ENCODE measurements at regions not wholly inside any gene's neighbourhood (a gene's known extent, or its start where the extent isn't known, plus 50 kb on each side); places are given as distances from the start of the nearest gene placed in this dataset.

- TF ChIP-seq, protein P1, sequence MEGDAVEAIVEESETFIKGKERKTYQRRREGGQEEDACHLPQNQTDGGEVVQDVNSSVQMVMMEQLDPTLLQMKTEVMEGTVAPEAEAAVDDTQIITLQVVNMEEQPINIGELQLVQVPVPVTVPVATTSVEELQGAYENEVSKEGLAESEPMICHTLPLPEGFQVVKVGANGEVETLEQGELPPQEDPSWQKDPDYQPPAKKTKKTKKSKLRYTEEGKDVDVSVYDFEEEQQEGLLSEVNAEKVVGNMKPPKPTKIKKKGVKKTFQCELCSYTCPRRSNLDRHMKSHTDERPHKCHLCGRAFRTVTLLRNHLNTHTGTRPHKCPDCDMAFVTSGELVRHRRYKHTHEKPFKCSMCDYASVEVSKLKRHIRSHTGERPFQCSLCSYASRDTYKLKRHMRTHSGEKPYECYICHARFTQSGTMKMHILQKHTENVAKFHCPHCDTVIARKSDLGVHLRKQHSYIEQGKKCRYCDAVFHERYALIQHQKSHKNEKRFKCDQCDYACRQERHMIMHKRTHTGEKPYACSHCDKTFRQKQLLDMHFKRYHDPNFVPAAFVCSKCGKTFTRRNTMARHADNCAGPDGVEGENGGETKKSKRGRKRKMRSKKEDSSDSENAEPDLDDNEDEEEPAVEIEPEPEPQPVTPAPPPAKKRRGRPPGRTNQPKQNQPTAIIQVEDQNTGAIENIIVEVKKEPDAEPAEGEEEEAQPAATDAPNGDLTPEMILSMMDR (IDR thresholded peaks at IDR 0.05; ENCODE audit: low read depth, low read length, poor library complexity, severe bottlenecking) = no peak
- no peak for TF ChIP-seq EZH2phosphoT487 (IDR thresholded peaks at IDR 0.05; ENCODE audit: borderline replicate concordance, low read length)
- Histone ChIP-seq H3K4me3 (ENCODE audit: low read length) (no peak overlapping the region), H3K4me2 (ENCODE audit: low read length) (no peak overlapping the region), H3K4me1 (ENCODE audit: control insufficient read depth, low read length) (no peaks in the 10 kb centered on the region), H4K20me1 (ENCODE audit: control insufficient read depth, insufficient read depth, low read depth, low read length) (no peaks in the 10 kb centered on the region), H3K27ac (ENCODE audit: low read depth, low read length) (no peak overlapping the region), H3K27me3 (ENCODE audit: control insufficient read depth, low read length) (no peaks in the 10 kb centered on the region), H3F3A (ENCODE audit: control insufficient read depth, insufficient read depth) (no peaks in the 10 kb centered on the region), H3K79me2 (ENCODE audit: control insufficient read depth, low read length) (no peaks in the 10 kb centered on the region), H3K36me3 (ENCODE audit: control insufficient read depth, low read length) (no peaks in the 10 kb centered on the region), H3K9me3 (ENCODE audit: control insufficient read depth, insufficient read depth, low read length) (no peaks in the 10 kb centered on the region), H3K9me2 (replicated peaks; ENCODE audit: control insufficient read depth, low read length) (no peaks in the 10 kb centered on the region)
Measured at GRCh38 chrX:69284491-69284890, 119.2 kb upstream of the PJA1 start.

- H3K27me3 ChIP-seq (ENCODE audit: control insufficient read depth, low read length) = no peaks in the 10 kb centered on the region
- H3K9me3 ChIP-seq (ENCODE audit: control insufficient read depth, insufficient read depth, low read length) = no peaks in the 10 kb centered on the region
- H3K4me3 ChIP-seq (ENCODE audit: low read length) = no peak overlapping the region
- H4K20me1 ChIP-seq (ENCODE audit: control insufficient read depth, insufficient read depth, low read depth, low read length) = no peaks in the 10 kb centered on the region
- no peak overlapping the region for H3K4me2 ChIP-seq (ENCODE audit: low read length)
- no peak overlapping the region for H3K27ac ChIP-seq (ENCODE audit: low read depth, low read length)
- H3K9me2 ChIP-seq (replicated peaks; ENCODE audit: control insufficient read depth, low read length) = no peaks in the 10 kb centered on the region
- H3F3A ChIP-seq (ENCODE audit: control insufficient read depth, insufficient read depth) = no peaks in the 10 kb centered on the region
- H3K36me3 ChIP-seq (ENCODE audit: control insufficient read depth, low read length) = no peaks in the 10 kb centered on the region
- TF ChIP-seq, protein P1 (IDR thresholded peaks at IDR 0.05; ENCODE audit: low read depth, low read length, poor library complexity, severe bottlenecking) = no peak
- no peaks in the 10 kb centered on the region for H3K4me1 ChIP-seq (ENCODE audit: control insufficient read depth, low read length)
- H3K79me2 ChIP-seq (ENCODE audit: control insufficient read depth, low read length) = no peaks in the 10 kb centered on the region
Measured at GRCh38 chrX:69282893-69283690, 117.8 kb upstream of the PJA1 start.

DNA sequence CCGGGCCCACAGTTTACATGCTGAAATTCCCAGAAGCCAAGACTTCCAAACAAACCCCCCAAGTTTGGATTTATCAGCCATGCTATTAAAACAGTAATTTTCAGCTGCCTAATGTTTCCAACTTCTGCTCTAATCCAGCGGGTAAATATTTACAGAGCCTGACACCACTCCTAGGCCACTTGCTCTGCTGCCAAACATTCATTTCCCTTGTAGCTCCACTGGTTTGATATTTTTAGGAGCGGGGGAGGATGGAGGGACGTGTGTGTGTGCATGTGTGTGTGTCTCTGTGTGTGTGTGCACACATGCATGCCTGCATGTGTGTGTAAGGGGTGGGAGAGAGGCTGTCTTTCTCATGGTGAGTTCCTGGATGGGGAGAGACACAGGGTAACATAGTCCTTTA lies 115.7 kb upstream of the PJA1 start:
- TF ChIP-seq, protein P1 (IDR thresholded peaks at IDR 0.05; ENCODE audit: low read depth, low read length, poor library complexity, severe bottlenecking) = no peak
- no peak for TF ChIP-seq EZH2phosphoT487 (IDR thresholded peaks at IDR 0.05; ENCODE audit: borderline replicate concordance, low read length)
- H3K4me1 ChIP-seq (ENCODE audit: control insufficient read depth, low read length) = no peaks in the 10 kb centered on the region
- no peaks in the 10 kb centered on the region for H3K9me2 ChIP-seq (replicated peaks; ENCODE audit: control insufficient read depth, low read length)
- H3K4me3 ChIP-seq (ENCODE audit: low read length) = no peak overlapping the region
- H3K4me2 ChIP-seq (ENCODE audit: low read length) = no peak overlapping the region
- H3K27ac ChIP-seq (ENCODE audit: low read depth, low read length) = no peak overlapping the region
- no peaks in the 10 kb centered on the region for H3K27me3 ChIP-seq (ENCODE audit: control insufficient read depth, low read length)
- H4K20me1 ChIP-seq (ENCODE audit: control insufficient read depth, insufficient read depth, low read depth, low read length) = no peaks in the 10 kb centered on the region
- no peaks in the 10 kb centered on the region for H3K9me3 ChIP-seq (ENCODE audit: control insufficient read depth, insufficient read depth, low read length)
- no peaks in the 10 kb centered on the region for H3F3A ChIP-seq (ENCODE audit: control insufficient read depth, insufficient read depth)
- no peaks in the 10 kb centered on the region for H3K36me3 ChIP-seq (ENCODE audit: control insufficient read depth, low read length)
- no peaks in the 10 kb centered on the region for H3K79me2 ChIP-seq (ENCODE audit: control insufficient read depth, low read length)

Data from DOHH2 (cell line).